ENCODE measurements at regions not wholly inside any gene's neighbourhood (a gene's known extent, or its start where the extent isn't known, plus 50 kb on each side); places are given as distances from the start of the nearest gene placed in this dataset.

DNA sequence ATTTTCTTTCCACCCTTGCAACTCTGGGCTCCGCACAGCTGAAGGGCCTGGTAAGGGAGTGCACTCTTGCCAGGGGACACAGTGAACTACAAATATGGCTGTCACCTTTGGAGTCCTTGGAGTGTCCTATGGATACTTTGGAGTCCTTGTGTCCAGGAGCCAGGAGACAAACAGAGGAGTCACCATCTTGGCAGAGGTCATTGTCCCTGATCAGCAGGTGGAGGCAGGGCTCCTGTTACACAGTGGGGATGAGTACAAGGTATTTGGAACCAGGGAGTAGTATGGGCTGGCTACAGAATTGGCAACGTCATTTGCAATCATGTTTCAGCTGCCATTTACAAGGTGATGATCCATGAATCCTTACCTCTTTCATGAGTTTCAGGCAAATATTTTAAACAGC lies 132.5 kb downstream of the FAM161A start:
- no peak overlapping the region for H2AFZ ChIP-seq (ENCODE audit: insufficient read depth, low read depth, low read length, poor library complexity, severe bottlenecking)
- no peaks in the 10 kb centered on the region for H3K9me3 ChIP-seq (replicated peaks in 1 of 2; ENCODE audit: control insufficient read depth in 1 of 2, insufficient read depth in 1 of 2, low read length in 2 of 2)
- no peaks in the 10 kb centered on the region for H3K4me1 Mint-ChIP-seq
- intact Hi-C loops (cut with micrococcal nuclease): no loop called here
- no peak for TF ChIP-seq CTCF (IDR thresholded peaks at IDR 0.05)
- H3K4me3 Mint-ChIP-seq: no peak overlapping the region
- H3K36me3 ChIP-seq (replicated peaks in 1 of 2; ENCODE audit: control insufficient read depth in 1 of 2, insufficient read depth in 2 of 2, low read length in 2 of 2): no peaks in the 10 kb centered on the region
- no peak overlapping the region for H3K27ac Mint-ChIP-seq
- no peaks in the 10 kb centered on the region for H3K4me1 ChIP-seq (ENCODE audit: control insufficient read depth in 1 of 2, insufficient read depth in 2 of 2, low read length in 2 of 2)
- no peak overlapping the region for H3K4me2 ChIP-seq (replicated peaks; ENCODE audit: extremely low read depth, low read length, poor library complexity, severe bottlenecking)
- H3K9me3 Mint-ChIP-seq: peaks cover 0 to 3% (median 0%) of the 10 kb centered on the region in 7 donors
- H3K9ac ChIP-seq (ENCODE audit: insufficient read depth, low read length, poor library complexity, severe bottlenecking): no peak overlapping the region
- no peak overlapping the region for H3K4me3 ChIP-seq (replicated peaks in 1 of 3; ENCODE audit: low read depth in 2 of 3, low read length in 3 of 3)
- no peak overlapping the region for H3K27ac ChIP-seq (ENCODE audit: low read depth in 1 of 2, low read length in 2 of 2)
- no peaks in the 10 kb centered on the region for H3K27me3 ChIP-seq (ENCODE audit: control insufficient read depth in 2 of 2, insufficient read depth in 2 of 2, low read length in 2 of 2)
- no peaks in the 10 kb centered on the region for H3K79me2 ChIP-seq (ENCODE audit: insufficient read depth, low read length)
- DNase-seq: no peak
- H3K27me3 Mint-ChIP-seq (ENCODE audit: low read depth in 3 of 3): peaks cover 2 to 3% (median 3%) of the 10 kb centered on the region in 3 donors
- 100% methylated on average over 1 of the region's 2 CpGs for WGBS (ENCODE audit: insufficient coverage)
- H4K20me1 ChIP-seq (ENCODE audit: insufficient read depth, low read length): no peaks in the 10 kb centered on the region
- H3K36me3 Mint-ChIP-seq: no peaks in the 10 kb centered on the region

- Histone ChIP-seq H2AFZ (ENCODE audit: insufficient read depth, low read depth, low read length, poor library complexity, severe bottlenecking) (no peak overlapping the region), H3K27me3 (ENCODE audit: control insufficient read depth in 2 of 2, insufficient read depth in 2 of 2, low read length in 2 of 2) (no peaks in the 10 kb centered on the region), H3K4me1 (ENCODE audit: control insufficient read depth in 1 of 2, insufficient read depth in 2 of 2, low read length in 2 of 2) (no peaks in the 10 kb centered on the region), H3K4me2 (replicated peaks; ENCODE audit: extremely low read depth, low read length, poor library complexity, severe bottlenecking) (no peak overlapping the region), H3K9ac (ENCODE audit: insufficient read depth, low read length, poor library complexity, severe bottlenecking) (no peak overlapping the region), H3K27ac (ENCODE audit: low read depth in 1 of 2, low read length in 2 of 2) (no peak overlapping the region), H4K20me1 (ENCODE audit: insufficient read depth, low read length) (no peaks in the 10 kb centered on the region), H3K9me3 (replicated peaks in 1 of 2; ENCODE audit: control insufficient read depth in 1 of 2, insufficient read depth in 1 of 2, low read length in 2 of 2) (no peaks in the 10 kb centered on the region), H3K4me3 (replicated peaks in 1 of 3; ENCODE audit: low read depth in 2 of 3, low read length in 3 of 3) (no peak overlapping the region), H3K36me3 (replicated peaks in 1 of 2; ENCODE audit: control insufficient read depth in 1 of 2, insufficient read depth in 2 of 2, low read length in 2 of 2) (no peaks in the 10 kb centered on the region), H3K79me2 (ENCODE audit: insufficient read depth, low read length) (no peaks in the 10 kb centered on the region)
- WGBS (ENCODE audit: insufficient coverage): no CpG with 5 or more reads among the region's 3 CpGs
- H3K9me3 Mint-ChIP-seq: peaks cover 0 to 2% (median 0%) of the 10 kb centered on the region in 7 donors
- peak overlapping the region in 1 of 7 donors; percentile 33 for H3K27ac Mint-ChIP-seq
- no peak for DNase-seq
- H3K4me3 Mint-ChIP-seq: no peak overlapping the region
- H3K36me3 Mint-ChIP-seq: no peaks in the 10 kb centered on the region
- no peaks in the 10 kb centered on the region for H3K4me1 Mint-ChIP-seq
- peaks cover 2 to 3% (median 3%) of the 10 kb centered on the region in 3 donors for H3K27me3 Mint-ChIP-seq (ENCODE audit: low read depth in 3 of 3)
- no peak for TF ChIP-seq CTCF (IDR thresholded peaks at IDR 0.05)
- intact Hi-C loops (cut with micrococcal nuclease): no loop called here
These were observed 132.9 kb downstream of the FAM161A start for GRCh38 chr2:61720911-61721310.
